Activated gamma-delta T cell treated with anti-CD3 and anti-CD28 coated beads, Interleukin-2, amount 50 U/mL, for 16 hours (primary cell): ENCODE measurements at regions not wholly inside any gene's neighbourhood (a gene's known extent, or its start where the extent isn't known, plus 50 kb on each side); places are given as distances from the start of the nearest gene placed in this dataset.

Experiments used
- DNase-seq: peaks from one replicate; pipeline ENCODE4 v3.0.0-alpha.2; 2020; ENCODE audit warnings: low read depth

DNA sequence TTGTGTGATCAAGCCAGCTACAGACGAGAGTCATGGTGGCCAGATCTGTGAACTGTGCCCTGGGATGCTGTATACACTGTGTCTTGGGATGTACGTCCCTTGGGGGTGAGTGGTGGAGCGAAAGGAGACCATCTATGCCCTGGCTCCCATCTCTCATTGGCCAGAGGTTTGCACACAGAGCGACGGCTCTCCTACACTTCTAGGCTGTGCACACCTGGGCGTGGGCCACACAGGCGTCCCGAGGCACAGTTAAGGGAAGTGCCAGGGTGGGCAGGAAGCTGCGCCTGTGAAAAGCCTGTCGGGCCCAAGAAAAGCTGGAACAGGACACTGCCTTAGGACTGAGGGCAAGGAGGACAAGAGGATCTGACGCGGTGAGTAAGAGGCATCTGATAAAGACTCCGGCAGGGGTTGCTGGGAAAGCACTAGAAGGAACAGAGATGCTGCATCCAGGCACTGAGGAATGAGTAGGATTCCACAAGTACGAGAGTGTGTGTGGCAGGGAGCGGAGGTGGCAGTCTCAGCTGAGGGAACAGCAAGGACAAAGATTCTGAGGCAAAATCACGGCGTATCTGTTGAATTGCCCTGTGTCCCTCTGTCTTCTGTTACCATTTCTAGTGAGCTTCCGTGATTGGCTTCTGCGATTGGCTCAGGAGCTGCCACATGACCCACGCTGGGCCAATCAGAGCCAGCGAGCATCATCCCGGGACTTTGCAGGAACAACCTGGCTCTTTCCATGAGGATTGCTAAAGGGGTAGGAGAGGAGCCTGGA lies 67.9 kb upstream of the ZBTB40 start:
- DNase-seq: no peak

- no peak for DNase-seq
Measured at GRCh38 chr1:22385537-22385936, 66.1 kb upstream of the ZBTB40 start.

- no peak for DNase-seq
Measured at GRCh38 chr1:22386774-22387173, 64.9 kb upstream of the ZBTB40 start.

DNA sequence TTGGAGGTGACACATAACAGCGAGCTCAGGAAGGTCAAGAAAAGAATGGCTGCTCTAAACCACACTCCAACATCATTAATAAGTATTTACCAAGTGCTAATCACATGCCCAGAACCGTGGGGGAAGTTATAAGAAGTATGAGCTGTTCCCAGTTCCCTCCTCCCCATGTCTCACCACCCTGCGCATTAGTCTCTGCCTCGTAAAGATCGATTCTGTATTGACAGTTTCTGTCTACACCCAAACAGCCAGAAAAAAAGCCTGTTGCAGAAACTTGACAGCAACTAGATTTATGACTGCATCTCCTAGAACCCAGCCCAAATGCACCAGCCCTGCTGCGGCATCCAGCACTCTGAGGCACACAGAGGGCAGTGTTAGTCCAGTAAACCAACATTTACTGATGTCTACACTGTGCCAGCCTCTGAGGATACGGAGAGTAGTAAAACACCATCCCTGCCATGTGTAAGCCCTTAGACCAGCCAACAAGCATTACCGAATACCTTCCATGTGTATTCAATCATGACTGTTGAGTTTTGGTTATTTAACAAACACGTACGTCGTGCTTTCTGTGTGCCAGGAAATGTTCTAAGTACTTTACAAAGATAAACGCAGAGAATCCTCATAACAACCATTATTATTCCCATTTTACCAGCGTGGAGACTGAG lies 63.6 kb upstream of the ZBTB40 start:
- DNase-seq: no peak

DNA sequence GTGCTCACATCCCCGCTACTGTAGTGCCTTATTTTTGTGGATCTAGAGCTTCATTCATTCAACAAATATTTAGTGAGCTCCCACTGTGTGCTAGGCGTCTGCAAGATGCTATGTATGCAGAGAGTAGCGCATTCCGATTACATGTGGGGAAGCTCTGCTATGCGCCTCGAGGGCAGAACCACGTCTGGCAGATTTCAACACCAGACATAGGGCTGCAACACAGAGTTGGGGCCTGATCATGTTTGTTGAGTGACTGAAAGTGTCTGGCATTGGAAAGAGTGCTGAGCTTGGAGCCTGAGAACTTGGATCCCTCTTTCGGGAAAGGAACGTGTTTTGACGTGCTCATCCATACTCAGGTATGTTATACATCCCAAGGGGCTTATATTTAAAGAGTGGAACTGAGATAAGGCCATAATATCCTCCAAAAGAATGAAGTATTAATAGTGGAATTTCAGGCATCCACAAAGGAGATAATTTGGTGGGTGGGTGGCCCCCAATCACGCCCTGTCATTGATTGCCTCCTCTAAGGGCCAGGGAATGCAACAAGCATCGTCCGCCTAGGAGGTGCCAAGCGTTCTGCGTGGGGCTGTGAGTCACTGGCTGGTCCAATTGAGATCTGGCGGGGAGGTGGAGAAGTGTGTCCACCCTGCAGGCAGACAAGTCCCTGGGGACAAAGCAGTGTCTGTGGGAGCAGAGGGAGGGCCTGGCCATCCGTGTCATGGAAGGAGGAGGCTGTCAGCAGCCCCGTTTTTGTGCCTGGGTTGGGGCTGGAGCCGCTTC lies 62.8 kb upstream of the ZBTB40 start:
- no peak for DNase-seq

GRCh38 chr1:22393587-22393986 lies 58.1 kb upstream of the ZBTB40 start:
- DNase-seq: no peak

DNA sequence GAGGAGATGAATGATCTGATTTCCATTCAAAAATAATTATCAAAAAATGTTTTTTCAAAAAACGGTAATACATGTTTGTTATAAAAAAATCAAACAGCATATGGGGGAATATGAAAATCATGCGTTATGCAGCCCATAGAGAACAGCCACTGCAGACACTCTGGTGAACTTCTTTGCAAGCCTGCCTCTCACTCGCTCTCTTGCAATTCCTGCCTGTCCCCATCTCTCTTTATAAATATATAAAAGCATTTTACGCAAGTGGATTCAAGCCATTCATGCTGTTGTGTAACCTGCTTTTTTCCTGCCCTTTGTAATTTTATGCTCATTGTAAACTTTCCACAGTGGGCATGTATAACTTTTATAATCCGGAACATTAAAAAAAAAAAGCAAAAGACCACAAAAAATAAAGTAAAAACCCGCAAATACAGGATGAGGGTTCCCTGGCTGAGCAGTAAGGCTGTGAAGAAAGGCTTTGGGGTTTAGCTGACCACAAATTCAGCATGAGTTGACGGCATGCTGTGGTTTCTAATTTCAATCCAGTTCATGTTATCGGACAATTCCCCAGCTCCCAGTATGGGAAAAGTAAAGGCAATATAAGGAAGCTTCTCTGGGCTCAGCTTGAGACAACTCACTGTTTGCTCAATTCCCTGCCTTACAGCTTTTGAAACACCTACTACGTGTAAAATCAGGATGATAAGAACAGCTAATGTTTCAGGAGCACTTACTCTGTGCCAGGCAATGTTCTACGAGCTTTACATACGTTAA lies 52.8 kb upstream of the ZBTB40 start:
- no peak for DNase-seq

GRCh38 chr1:22399421-22400091 lies 52.1 kb upstream of the ZBTB40 start:
- DNase-seq: no peak
